Erythroblast (primary cell): ENCODE measurements at regions not wholly inside any gene's neighbourhood (a gene's known extent, or its start where the extent isn't known, plus 50 kb on each side); places are given as distances from the start of the nearest gene placed in this dataset.

Experiments used
- GATA1 ChIP-seq: IDR thresholded peaks from 2 replicates; pipeline ENCODE4 v1.6.1; 2011; ENCODE audit warnings: low read depth, mild to moderate bottlenecking, control low read depth, low read length, moderate library complexity
- POLR2A ChIP-seq: IDR thresholded peaks from 2 replicates; pipeline ENCODE4 v1.6.1; 2011; ENCODE audit warnings: mild to moderate bottlenecking, low read length

- TF ChIP-seq POLR2A (no peak), GATA1 (no peak)
Observed at GRCh38 chr2:12555012-12555645, 161.6 kb upstream of the TRIB2 start.
